NCI-H748 treated with DMSO at 0.1 percent for 48 hours (cell line): ENCODE measurements at regions not wholly inside any gene's neighbourhood (a gene's known extent, or its start where the extent isn't known, plus 50 kb on each side); places are given as distances from the start of the nearest gene placed in this dataset.
A peak's percentile ranks its signal among the peaks of the same experiment; 100 is the strongest.
"Not testable (repeated sequence)": the region's sequence is repeated elsewhere in the genome, so short reads cannot be mapped to it uniquely, and the experiment has no call there.

ENCODE experiments used
- DNase-seq: peaks from one replicate; lab custom pipeline; 2025; lab: John Stamatoyannopoulos, UW

GRCh38 chr4:42205541-42205940, 53.1 kb upstream of the BEND4 start:
- no peak for DNase-seq

GRCh38 chr4:42216664-42217063, 64.2 kb upstream of the BEND4 start:
- no peak for DNase-seq

- DNase-seq, result no peak
Measured at GRCh38 chr4:42225286-42225685, 72.8 kb upstream of the BEND4 start.

GRCh38 chr4:42234817-42235216, 82.4 kb upstream of the BEND4 start:
- no peak for DNase-seq

GRCh38 chr4:42235304-42236021, 83.0 kb upstream of the BEND4 start:
- DNase-seq, result no peak

- DNase-seq, result no peak
Measured at GRCh38 chr4:42237010-42237409, 84.6 kb upstream of the BEND4 start.

GRCh38 chr4:42237451-42237850, 85.0 kb upstream of the BEND4 start:
- no peak for DNase-seq

- DNase-seq, result no peak
Measured at GRCh38 chr4:42248972-42249371, 96.5 kb upstream of the BEND4 start.

GRCh38 chr4:42252315-42252714, 99.9 kb upstream of the BEND4 start:
- no peak for DNase-seq

- DNase-seq, result not testable (repeated sequence)
Measured at GRCh38 chr4:42257645-42258044, 105.2 kb upstream of the BEND4 start.

- no peak for DNase-seq
Measured at GRCh38 chr4:42262701-42263490, 110.4 kb upstream of the BEND4 start.

- DNase-seq, result no peak
Measured at GRCh38 chr4:42265782-42266602, 113.5 kb upstream of the BEND4 start.

- no peak for DNase-seq
Measured at GRCh38 chr4:42267724-42268123, 115.3 kb upstream of the BEND4 start.

- no peak for DNase-seq
Measured at GRCh38 chr4:42268824-42269223, 116.4 kb upstream of the BEND4 start.

GRCh38 chr4:42271096-42271495, 118.6 kb upstream of the BEND4 start:
- no peak for DNase-seq

GRCh38 chr4:42277291-42277690, 120.0 kb upstream of the SHISA3 start:
- no peak for DNase-seq

- DNase-seq, result no peak
Measured at GRCh38 chr4:42278709-42279324, 118.5 kb upstream of the SHISA3 start.

- no peak for DNase-seq
Measured at GRCh38 chr4:42280327-42281095, 116.8 kb upstream of the SHISA3 start.

- DNase-seq, result no peak
Measured at GRCh38 chr4:42281324-42282020, 115.8 kb upstream of the SHISA3 start.

GRCh38 chr4:42282081-42282901, 115.0 kb upstream of the SHISA3 start:
- peak; percentile 48 for DNase-seq
